OCI-LY1 (cell line): ENCODE measurements at regions not wholly inside any gene's neighbourhood (a gene's known extent, or its start where the extent isn't known, plus 50 kb on each side); places are given as distances from the start of the nearest gene placed in this dataset.

Experiments
- H2AFZ ChIP-seq: fragments of 200-600 bp; sonication (generic), shearing (Covaris generic); 2 replicates; pipeline ENCODE4 v1.6.0; 2014; ENCODE audit warnings: antibody characterized with exemption, mild to moderate bottlenecking, low read length
- H3F3A ChIP-seq: fragments of 200-600 bp; sonication (generic), shearing (Covaris generic); 2 replicates; pipeline ENCODE4 v1.6.0; 2014; ENCODE audit warnings: mild to moderate bottlenecking, antibody characterized with exemption, low read length, moderate library complexity; ENCODE audit not compliant: insufficient read depth
- H3K27ac ChIP-seq: fragments of 200-600 bp; sonication (generic); 2 replicates; pipeline ENCODE4 v1.5.1; 2014; ENCODE audit warnings: low read length, mixed run types, mild to moderate bottlenecking, low read depth; ENCODE audit not compliant: poor library complexity, severe bottlenecking
- H3K27me3 ChIP-seq: fragments of 200-600 bp; sonication (generic); 2 replicates; pipeline ENCODE4 v1.6.0; 2014; ENCODE audit warnings: antibody characterized with exemption, mild to moderate bottlenecking, low read length, moderate library complexity; ENCODE audit not compliant: insufficient read depth
- H3K36me3 ChIP-seq: fragments of 200-600 bp; sonication (generic); 2 replicates; pipeline ENCODE4 v1.6.1; 2014; ENCODE audit warnings: mild to moderate bottlenecking, antibody characterized with exemption, low read length, moderate library complexity, mixed read lengths; ENCODE audit not compliant: insufficient read depth
- H3K4me1 ChIP-seq: fragments of 200-600 bp; sonication (generic); 2 replicates; pipeline ENCODE4 v1.5.1; 2014; ENCODE audit warnings: mild to moderate bottlenecking, low read length, moderate library complexity; ENCODE audit not compliant: insufficient read depth, severe bottlenecking
- H3K4me2 ChIP-seq: fragments of 200-600 bp; sonication (generic), shearing (Covaris generic); 2 replicates; pipeline ENCODE4 v1.6.1; 2014; ENCODE audit warnings: low read length
- H3K4me3 ChIP-seq: fragments of 200-600 bp; sonication (generic); 2 replicates; pipeline ENCODE4 v1.5.1; 2014; ENCODE audit warnings: low read length, low read depth, mild to moderate bottlenecking, mixed read lengths; ENCODE audit not compliant: poor library complexity, severe bottlenecking
- H3K79me2 ChIP-seq: fragments of 200-600 bp; shearing (Covaris generic); 2 replicates; pipeline ENCODE4 v1.6.1; 2016; ENCODE audit warnings: mixed run types, low read length, mixed read lengths; ENCODE audit not compliant: insufficient read depth
- H3K9ac ChIP-seq: fragments of 200-600 bp; sonication (generic), shearing (Covaris generic); 2 replicates; pipeline ENCODE4 v1.6.1; 2014; ENCODE audit warnings: mild to moderate bottlenecking, low read length, mixed read lengths
- H3K9me2 ChIP-seq: fragments of 200-600 bp; sonication (generic), shearing (Covaris generic); 2 replicates; pipeline ENCODE4 v1.6.1; 2014; ENCODE audit warnings: low read depth, mild to moderate bottlenecking, low read length, mixed read lengths
- H3K9me3 ChIP-seq: fragments of 200-600 bp; shearing (Covaris generic); 2 replicates; pipeline ENCODE4 v1.6.1; 2014; ENCODE audit warnings: low read length, mixed read lengths
- H4K20me1 ChIP-seq: fragments of 200-600 bp; sonication (generic), shearing (Covaris generic); 2 replicates; pipeline ENCODE4 v1.6.0; 2016; ENCODE audit warnings: mild to moderate bottlenecking, low read length; ENCODE audit not compliant: insufficient read depth
- EZH2 ChIP-seq: fragments of 200-600 bp; sonication (generic), shearing (Covaris generic); IDR thresholded peaks from 2 replicates; pipeline ENCODE4 v1.8.0; 2017; ENCODE audit warnings: borderline replicate concordance, mixed run types, mild to moderate bottlenecking, antibody characterized with exemption, low read length, moderate library complexity, mixed read lengths
- TF ChIP-seq, protein P1 (sequence below): fragments of 200-600 bp; sonication (generic), shearing (Covaris generic); IDR thresholded peaks from 2 replicates; pipeline ENCODE4 v1.5.1; 2017; ENCODE audit warnings: mild to moderate bottlenecking, antibody characterized with exemption, low read length, moderate library complexity, mixed read lengths

DNA sequence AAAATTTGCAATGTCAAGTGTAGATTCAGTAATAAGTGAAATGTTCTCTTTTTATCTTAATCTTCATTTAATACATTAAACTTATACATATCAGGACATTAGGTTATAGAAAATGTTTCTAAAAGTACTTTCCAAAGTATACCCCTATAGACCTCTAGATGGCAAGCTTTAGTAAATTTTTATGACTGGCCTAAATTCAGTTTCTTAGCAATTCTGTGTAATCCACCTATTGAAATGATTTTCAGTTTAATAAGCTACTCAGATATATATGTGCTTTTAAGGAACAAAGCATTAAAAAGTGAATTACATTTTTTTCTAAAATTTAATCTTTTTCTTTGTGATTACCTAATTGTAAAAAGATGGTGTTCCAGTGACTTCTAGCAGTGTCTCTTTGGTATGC, 342.2 kb downstream of the GBE1 start:
- Histone ChIP-seq H3K9me3 (no peaks in the 10 kb centered on the region), H3K4me2 (no peak overlapping the region), H3K4me3 (no peak overlapping the region), H3K79me2 (no peaks in the 10 kb centered on the region), H2AFZ (no peak overlapping the region), H3K9ac (no peak overlapping the region), H3K27ac (no peak overlapping the region), H3K9me2 (no peaks in the 10 kb centered on the region), H3F3A (no peaks in the 10 kb centered on the region), H4K20me1 (no peaks in the 10 kb centered on the region), H3K27me3 (no peaks in the 10 kb centered on the region), H3K4me1 (no peaks in the 10 kb centered on the region), H3K36me3 (no peaks in the 10 kb centered on the region)
- TF ChIP-seq EZH2, result no peak
- TF ChIP-seq, protein P1, sequence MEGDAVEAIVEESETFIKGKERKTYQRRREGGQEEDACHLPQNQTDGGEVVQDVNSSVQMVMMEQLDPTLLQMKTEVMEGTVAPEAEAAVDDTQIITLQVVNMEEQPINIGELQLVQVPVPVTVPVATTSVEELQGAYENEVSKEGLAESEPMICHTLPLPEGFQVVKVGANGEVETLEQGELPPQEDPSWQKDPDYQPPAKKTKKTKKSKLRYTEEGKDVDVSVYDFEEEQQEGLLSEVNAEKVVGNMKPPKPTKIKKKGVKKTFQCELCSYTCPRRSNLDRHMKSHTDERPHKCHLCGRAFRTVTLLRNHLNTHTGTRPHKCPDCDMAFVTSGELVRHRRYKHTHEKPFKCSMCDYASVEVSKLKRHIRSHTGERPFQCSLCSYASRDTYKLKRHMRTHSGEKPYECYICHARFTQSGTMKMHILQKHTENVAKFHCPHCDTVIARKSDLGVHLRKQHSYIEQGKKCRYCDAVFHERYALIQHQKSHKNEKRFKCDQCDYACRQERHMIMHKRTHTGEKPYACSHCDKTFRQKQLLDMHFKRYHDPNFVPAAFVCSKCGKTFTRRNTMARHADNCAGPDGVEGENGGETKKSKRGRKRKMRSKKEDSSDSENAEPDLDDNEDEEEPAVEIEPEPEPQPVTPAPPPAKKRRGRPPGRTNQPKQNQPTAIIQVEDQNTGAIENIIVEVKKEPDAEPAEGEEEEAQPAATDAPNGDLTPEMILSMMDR, result peak; percentile 36

DNA sequence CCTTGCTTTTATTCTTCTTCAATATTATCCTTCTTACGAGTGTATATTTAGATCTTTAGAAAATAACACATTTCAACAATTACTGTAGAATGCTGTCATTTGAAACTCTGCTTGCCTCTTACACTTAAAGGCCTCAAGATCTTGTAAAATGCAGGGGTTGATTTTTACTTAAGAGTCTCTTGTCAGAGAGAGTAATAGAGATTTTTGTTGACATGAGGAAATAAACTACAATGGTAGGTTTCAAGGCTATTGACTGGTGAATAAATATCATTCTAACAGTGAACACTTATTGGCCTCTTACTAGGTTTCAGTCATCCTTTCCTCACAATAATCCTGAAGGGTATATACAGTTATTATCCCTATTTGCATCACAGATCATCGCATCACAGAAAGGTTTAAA, 344.6 kb downstream of the GBE1 start:
- Histone ChIP-seq H3K79me2 (no peaks in the 10 kb centered on the region), H3K9me2 (no peaks in the 10 kb centered on the region), H3K4me2 (no peak overlapping the region), H3K9me3 (no peaks in the 10 kb centered on the region), H3F3A (no peaks in the 10 kb centered on the region), H2AFZ (no peak overlapping the region), H3K4me3 (no peak overlapping the region), H3K27me3 (no peaks in the 10 kb centered on the region), H4K20me1 (no peaks in the 10 kb centered on the region), H3K36me3 (no peaks in the 10 kb centered on the region), H3K4me1 (no peaks in the 10 kb centered on the region), H3K9ac (no peak overlapping the region), H3K27ac (no peak overlapping the region)
- TF ChIP-seq EZH2, result no peak
- TF ChIP-seq, protein P1, result no peak

DNA sequence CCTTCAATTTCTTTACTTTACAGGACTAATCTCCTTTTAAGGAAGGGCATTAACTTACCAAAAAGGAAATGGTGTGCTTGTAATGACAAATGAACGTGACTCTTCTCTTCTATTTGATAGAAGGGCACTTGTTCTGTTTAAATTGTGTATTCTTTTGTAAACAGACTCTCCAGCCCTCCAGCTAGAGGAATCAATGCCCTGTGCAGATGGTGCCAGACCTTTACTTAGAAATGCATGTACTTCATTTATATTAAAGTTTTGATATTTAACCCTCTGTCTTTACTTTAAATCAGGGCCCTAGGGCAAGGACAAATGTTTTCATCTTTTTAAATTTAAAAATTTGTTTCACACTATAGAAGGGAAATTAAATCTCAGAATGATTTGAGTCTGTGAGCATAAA, 355.1 kb downstream of the GBE1 start:
- H3K79me2 ChIP-seq, result no peaks in the 10 kb centered on the region
- H3K4me2 ChIP-seq, result no peak overlapping the region
- no peaks in the 10 kb centered on the region for H3K4me1 ChIP-seq
- H2AFZ ChIP-seq, result no peak overlapping the region
- H3K27me3 ChIP-seq, result no peaks in the 10 kb centered on the region
- no peaks in the 10 kb centered on the region for H3K36me3 ChIP-seq
- no peak for TF ChIP-seq EZH2
- TF ChIP-seq, protein P1, result no peak
- H3K9ac ChIP-seq, result no peak overlapping the region
- no peaks in the 10 kb centered on the region for H4K20me1 ChIP-seq
- H3K4me3 ChIP-seq, result no peak overlapping the region
- no peak overlapping the region for H3K27ac ChIP-seq
- H3K9me3 ChIP-seq, result no peaks in the 10 kb centered on the region
- no peaks in the 10 kb centered on the region for H3K9me2 ChIP-seq
- no peaks in the 10 kb centered on the region for H3F3A ChIP-seq
